H1 (cell line): ENCODE measurements at regions not wholly inside any gene's neighbourhood (a gene's known extent, or its start where the extent isn't known, plus 50 kb on each side); places are given as distances from the start of the nearest gene placed in this dataset.

Source experiments
- CTCF ChIA-PET: fragments of 300-600 bp; sonication (Branson Sonifier 250); formaldehyde crosslinking; loops from one replicate; lab custom pipeline; 2021; ENCODE audit not compliant: partially characterized antibody; lab: Charles Lee
- POLR2A ChIA-PET: fragments of 300-600 bp; sonication (Branson Sonifier 250); formaldehyde crosslinking; loops from one replicate; lab custom pipeline; 2021; ENCODE audit warnings: inconsistent platforms; ENCODE audit not compliant: partially characterized antibody; lab: Charles Lee
- DNase-seq, 2 experiments: peaks; one replicate each; pipeline versions ENCODE4 v3.0.0 to v3.0.0-alpha.2; 2010 to 2022; ENCODE audit warnings: low spot score in 2 of 2, low read depth in 1 of 2, mixed read lengths in 1 of 2
- FAIRE-seq: peaks from 2 replicates; lab custom pipeline; 2011; peaks lifted over from hg19 to GRCh38; lab: Jason Lieb, UNC
- H2AFZ ChIP-seq: 2 replicates; pipeline ENCODE4 v1.8.1; 2012; ENCODE audit warnings: low read length, inconsistent platforms
- H2AK5ac ChIP-seq: 2 replicates; pipeline ENCODE4 v1.6.1; 2013; ENCODE audit warnings: low read depth, low read length
- H2BK120ac ChIP-seq: replicated peaks from 2 replicates; pipeline ENCODE3; 2013; ENCODE audit warnings: low read depth, low read length, inconsistent platforms
- H2BK12ac ChIP-seq: 2 replicates; pipeline ENCODE4 v1.6.1; 2013; ENCODE audit warnings: low read depth, low read length
- H2BK15ac ChIP-seq: 2 replicates; pipeline ENCODE4 v1.6.1; 2013; ENCODE audit warnings: low read length
- H2BK20ac ChIP-seq: 2 replicates; pipeline ENCODE4 v1.6.1; 2013; ENCODE audit warnings: low read length
- H2BK5ac ChIP-seq: 2 replicates; pipeline ENCODE4 v1.6.1; 2013; ENCODE audit warnings: low read depth, low read length
- H3K14ac ChIP-seq: 2 replicates; pipeline ENCODE4 v1.6.1; 2013; ENCODE audit warnings: inconsistent platforms; ENCODE audit not compliant: insufficient read length
- H3K18ac ChIP-seq: 2 replicates; pipeline ENCODE4 v1.6.1; 2013; ENCODE audit warnings: low read length; ENCODE audit errors: extremely low read depth
- H3K23ac ChIP-seq: 2 replicates; pipeline ENCODE4 v1.6.1; 2013; ENCODE audit warnings: inconsistent platforms; ENCODE audit not compliant: insufficient read length
- H3K23me2 ChIP-seq: 2 replicates; pipeline ENCODE4 v1.6.1; 2013; ENCODE audit warnings: low read depth, low read length
- H3K27ac ChIP-seq: 2 replicates; pipeline ENCODE4 v1.6.1; 2011; ENCODE audit warnings: low read depth, low read length, inconsistent platforms
- H3K27me3 ChIP-seq, 4 experiments: replicated peaks in 1 of 4; 1 replicate in 1 of 4; 2 replicates in 3 of 4; pipeline versions ENCODE4 v1.6.1 to v1.8.1; 2011 to 2013; ENCODE audit warnings: low read length in 3 of 4, mild to moderate bottlenecking in 3 of 4, inconsistent platforms in 2 of 4, mixed read lengths in 2 of 4, moderate library complexity in 1 of 4; ENCODE audit not compliant: control insufficient read depth in 3 of 4, insufficient read depth in 3 of 4; ENCODE audit errors: extremely low read depth in 1 of 4
- H3K36me3 ChIP-seq, 4 experiments: 2 replicates each; pipeline versions ENCODE4 v1.6.1 to v1.8.1; 2011 to 2013; ENCODE audit warnings: mild to moderate bottlenecking in 4 of 4, low read length in 3 of 4, moderate library complexity in 2 of 4, control low read depth in 1 of 4, inconsistent platforms in 1 of 4; ENCODE audit not compliant: insufficient read depth in 4 of 4, control insufficient read depth in 2 of 4
- H3K4ac ChIP-seq: replicated peaks from 2 replicates; pipeline ENCODE3; 2013; ENCODE audit warnings: low read length, low read depth, mixed read lengths, inconsistent platforms; ENCODE audit not compliant: insufficient read length
- H3K4me1 ChIP-seq, 4 experiments: replicated peaks in 1 of 4; 1 replicate in 1 of 4; 2 replicates in 3 of 4; pipeline versions ENCODE4 v1.6.1 to v1.8.1; 2011 to 2013; ENCODE audit warnings: low read length in 3 of 4, inconsistent platforms in 2 of 4, mixed read lengths in 1 of 4; ENCODE audit not compliant: insufficient read depth in 4 of 4, control insufficient read depth in 3 of 4
- H3K4me2 ChIP-seq, 2 experiments: 2 replicates each; pipeline versions ENCODE4 v1.6.1 to v1.8.1; 2011 to 2013; ENCODE audit warnings: low read depth in 2 of 2, low read length in 2 of 2, control low read depth in 1 of 2, inconsistent platforms in 1 of 2, mild to moderate bottlenecking in 1 of 2; ENCODE audit not compliant: insufficient read depth in 1 of 2
- H3K4me3 ChIP-seq, 4 experiments: fragments of 200-600, 300-600 bp in 1 of 4; sonication (generic), shearing (Covaris generic), sonication (Bioruptor Twin) in 1 of 4; 2 replicates each; pipeline versions ENCODE4 v1.5.1 to v1.8.1; 2011 to 2016; ENCODE audit warnings: low read length in 4 of 4, low read depth in 3 of 4, control low read depth in 2 of 4, inconsistent platforms in 2 of 4, mild to moderate bottlenecking in 2 of 4, mixed read lengths in 1 of 4, moderate library complexity in 1 of 4; ENCODE audit not compliant: insufficient read depth in 2 of 4; ENCODE audit errors: extremely low read depth in 1 of 4
- H3K56ac ChIP-seq: replicated peaks from 2 replicates; pipeline ENCODE3; 2013; ENCODE audit warnings: low read depth, mild to moderate bottlenecking, mixed read lengths, low read length, inconsistent platforms; ENCODE audit not compliant: insufficient read length
- H3K79me1 ChIP-seq: 2 replicates; pipeline ENCODE4 v1.6.1; 2013; ENCODE audit warnings: low read depth, low read length, control low read depth
- H3K79me2 ChIP-seq, 2 experiments: 2 replicates each; pipeline versions ENCODE4 v1.6.1 to v1.8.1; 2012 to 2013; ENCODE audit warnings: low read length in 2 of 2, mild to moderate bottlenecking in 2 of 2, inconsistent platforms in 1 of 2; ENCODE audit not compliant: insufficient read depth in 2 of 2, control insufficient read depth in 1 of 2
- H3K9ac ChIP-seq, 4 experiments: replicated peaks in 1 of 4; 1 replicate in 1 of 4; 2 replicates in 3 of 4; pipeline versions ENCODE4 v1.6.1 to v1.8.1; 2011 to 2013; ENCODE audit warnings: low read depth in 3 of 4, low read length in 3 of 4, control low read depth in 2 of 4, mild to moderate bottlenecking in 2 of 4, moderate library complexity in 2 of 4, inconsistent platforms in 1 of 4; ENCODE audit errors: extremely low read depth in 1 of 4
- H3K9me3 ChIP-seq, 2 experiments: 2 replicates each; pipeline versions ENCODE4 v1.6.1 to v1.8.1; 2012 to 2013; ENCODE audit warnings: mild to moderate bottlenecking in 2 of 2, moderate library complexity in 2 of 2, control low read depth in 1 of 2, inconsistent platforms in 1 of 2, low read depth in 1 of 2, low read length in 1 of 2, mixed read lengths in 1 of 2; ENCODE audit not compliant: insufficient read depth in 2 of 2
- H4K20me1 ChIP-seq, 2 experiments: replicated peaks in 1 of 2; 2 replicates each; pipeline versions ENCODE3 to v1.8.1; 2011 to 2013; ENCODE audit warnings: inconsistent platforms in 2 of 2, low read length in 2 of 2, mild to moderate bottlenecking in 1 of 2; ENCODE audit not compliant: insufficient read depth in 2 of 2, control insufficient read depth in 1 of 2
- H4K5ac ChIP-seq: 2 replicates; pipeline ENCODE4 v1.6.1; 2013; ENCODE audit warnings: low read length, low read depth, mixed read lengths, inconsistent platforms; ENCODE audit not compliant: insufficient read length
- H4K8ac ChIP-seq: 2 replicates; pipeline ENCODE4 v1.8.0; 2013; ENCODE audit warnings: mild to moderate bottlenecking, moderate library complexity, low read length, inconsistent platforms; ENCODE audit not compliant: insufficient read depth; ENCODE audit errors: extremely low read depth
- H4K91ac ChIP-seq: replicated peaks from 2 replicates; pipeline ENCODE3; 2013; ENCODE audit warnings: low read length, mixed read lengths, inconsistent platforms; ENCODE audit not compliant: insufficient read length
- MAFK ChIP-seq: IDR thresholded peaks from 2 replicates; pipeline ENCODE4 v1.6.1; 2012; ENCODE audit warnings: low read depth, mild to moderate bottlenecking, improper control_type of control experiment, low read length
- WGBS, 2 experiments: shearing (Covaris generic) in 1 of 2; methylation state at CpG; one replicate each; pipeline versions ENCODE4 v1.1.6 to v1.1.7; 2013 to 2015; ENCODE audit warnings: low lambda C conversion rate in 2 of 2, mixed read lengths in 2 of 2, inconsistent platforms in 1 of 2, low coverage in 1 of 2, missing lambda C conversion rate in 1 of 2; ENCODE audit not compliant: insufficient replicate concordance in 2 of 2, insufficient coverage in 1 of 2, insufficient read length in 1 of 2; ENCODE audit errors: extremely low coverage in 1 of 2, missing lambda C conversion rate in 1 of 2; 5-methylcytosine and 5-hydroxymethylcytosine counted together

- Histone ChIP-seq H3K79me2 (no peaks in the 10 kb centered on the region), H2BK20ac (no peak overlapping the region), H3K9me3 (no peaks in the 10 kb centered on the region), H3K4me3 (no peak overlapping the region), H3K9ac (no peak overlapping the region), H3K23me2 (no peaks in the 10 kb centered on the region), H2BK12ac (no peak overlapping the region), H2BK15ac (no peak overlapping the region), H3K14ac (no peak overlapping the region), H2BK120ac (no peak overlapping the region), H3K18ac (no peak overlapping the region), H3K4ac (no peak overlapping the region), H2AFZ (no peak overlapping the region), H4K20me1 (no peaks in the 10 kb centered on the region), H3K27me3 (no peaks in the 10 kb centered on the region), H4K5ac (no peak overlapping the region), H3K36me3 (no peaks in the 10 kb centered on the region), H2AK5ac (no peak overlapping the region), H2BK5ac (no peak overlapping the region), H3K4me1 (peaks cover 0 to 2% (median 0%) of the 10 kb centered on the region in 4 experiments; a peak in 2 of 7 replicates), H3K27ac (no peak overlapping the region), H3K79me1 (no peaks in the 10 kb centered on the region), H4K8ac (no peak overlapping the region), H3K56ac (no peak overlapping the region), H4K91ac (no peak overlapping the region), H3K23ac (no peak overlapping the region), H3K4me2 (no peak overlapping the region)
- TF ChIP-seq MAFK, result no peak
- DNase-seq, result no peak
- FAIRE-seq, result no peak
- ChIA-PET CTCF (no interaction called here), POLR2A (no interaction called here)
- WGBS, 2 experiments, result 98% methylated on average over 3 of the region's 3 CpGs; no CpG with 5 or more reads in 1 of the 2 experiments
Measured at GRCh38 chr2:146850746-146851145, 994.1 kb upstream of the ACVR2A start.
